GM18858 (cell line): ENCODE measurements at regions not wholly inside any gene's neighbourhood (a gene's known extent, or its start where the extent isn't known, plus 50 kb on each side); places are given as distances from the start of the nearest gene placed in this dataset.
"Not testable (repeated sequence)": the region's sequence is repeated elsewhere in the genome, so short reads cannot be mapped to it uniquely, and the experiment has no call there.

Experiments used
- ATAC-seq: cut with Tn5 transposase; IDR thresholded peaks from one replicate; pipeline ENCODE4 v1.9.1; 2021; ENCODE audit not compliant: unreplicated experiment

DNA sequence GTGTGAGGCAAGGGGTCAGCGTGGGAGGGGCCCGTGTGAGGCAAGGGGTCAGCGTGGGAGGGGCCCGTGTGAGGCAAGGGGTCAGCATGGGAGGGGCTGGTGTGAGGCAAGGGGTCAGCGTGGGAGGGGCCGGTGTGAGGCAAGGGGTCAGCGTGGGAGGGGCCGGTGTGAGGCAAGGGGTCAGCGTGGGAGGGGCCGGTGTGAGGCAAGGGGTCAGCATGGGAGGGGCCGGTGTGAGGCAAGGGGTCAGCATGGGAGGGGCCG is 119.2 kb downstream of the SEPTIN14 start:
- ATAC-seq: not testable (repeated sequence)

DNA sequence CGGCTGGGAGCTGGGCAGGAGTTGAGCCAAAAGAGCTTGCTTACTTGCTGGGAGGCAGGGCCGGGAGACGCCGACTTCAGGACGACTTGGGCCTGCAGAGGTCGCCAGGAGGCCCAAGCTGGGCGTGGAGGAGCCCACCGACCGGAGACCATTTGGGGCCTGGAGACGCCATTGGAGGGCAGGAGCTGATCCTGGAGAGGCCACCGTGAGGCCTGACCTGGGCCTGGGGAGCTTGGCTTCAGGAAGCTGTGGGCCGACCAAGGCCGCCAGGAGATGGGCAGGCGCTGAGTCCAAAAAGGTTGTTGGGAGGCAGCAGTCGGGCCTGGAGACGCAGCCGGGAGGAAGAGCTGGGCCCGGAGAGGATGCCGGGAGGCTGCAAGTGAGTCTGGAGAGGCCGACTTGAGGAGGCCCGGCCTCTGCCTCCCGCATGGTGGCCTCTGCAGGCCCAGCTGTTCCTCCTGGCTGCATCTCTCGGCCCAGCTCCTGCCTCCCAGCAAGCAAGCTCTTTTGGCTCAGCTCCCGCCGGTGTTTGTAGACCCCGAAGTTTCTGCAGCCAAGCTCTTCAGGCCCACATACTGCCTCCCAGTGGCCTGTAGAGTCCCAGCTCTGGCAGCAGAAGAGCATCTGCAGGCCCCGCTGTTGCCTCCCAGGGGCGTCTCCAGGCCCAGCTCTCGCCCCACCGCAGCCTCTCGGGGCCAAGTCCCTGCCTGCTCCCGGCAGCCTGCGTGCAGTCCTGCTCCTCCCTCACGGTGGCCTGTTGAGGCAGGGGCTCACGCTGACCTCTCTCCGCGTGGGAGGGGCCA is 119.7 kb downstream of the SEPTIN14 start:
- ATAC-seq: not testable (repeated sequence)

DNA sequence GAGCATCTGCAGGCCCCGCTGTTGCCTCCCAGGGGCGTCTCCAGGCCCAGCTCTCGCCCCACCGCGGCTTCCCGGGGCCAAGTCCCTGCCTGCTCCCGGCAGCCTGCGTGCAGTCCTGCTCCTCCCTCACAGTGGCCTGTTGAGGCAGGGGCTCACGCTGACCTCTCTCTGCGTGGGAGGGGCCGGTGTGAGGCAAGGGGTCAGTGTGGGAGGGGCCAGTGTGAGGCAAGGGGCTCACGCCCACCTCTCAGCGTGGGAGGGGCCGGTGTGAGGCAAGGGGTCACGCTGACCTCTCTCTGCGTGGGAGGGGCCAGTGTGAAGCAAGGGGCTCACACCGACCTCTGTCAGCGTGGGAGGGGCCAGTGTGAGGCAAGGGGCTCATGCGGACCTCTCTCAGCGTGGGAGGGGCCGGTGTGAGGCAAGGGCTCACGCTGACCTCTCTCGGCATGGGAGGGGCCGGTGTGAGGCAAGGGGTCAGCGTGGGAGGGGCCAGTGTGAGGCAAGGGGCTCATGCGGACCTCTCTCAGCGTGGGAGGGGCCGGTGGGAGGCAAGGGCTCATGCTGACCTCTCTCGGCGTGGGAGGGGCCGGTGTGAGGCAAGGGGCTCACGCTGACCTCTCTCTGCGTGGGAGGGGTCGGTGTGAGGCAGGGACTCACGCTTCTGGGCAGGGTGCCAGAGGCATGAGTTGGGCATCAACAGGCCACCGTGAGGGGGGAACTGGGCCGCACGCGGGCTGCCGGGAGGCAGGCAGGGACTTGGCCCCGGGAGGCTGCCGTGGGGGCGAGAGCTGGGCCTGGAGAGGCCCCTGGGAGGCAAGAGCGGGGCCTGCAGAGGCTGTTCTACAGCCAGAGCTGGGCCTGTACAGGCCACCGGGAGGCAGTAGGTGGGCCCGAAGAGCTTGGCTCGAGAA is 120.6 kb downstream of the SEPTIN14 start:
- not testable (repeated sequence) for ATAC-seq

- not testable (repeated sequence) for ATAC-seq
Measured at GRCh38 chr7:55740633-55741250, 121.8 kb downstream of the SEPTIN14 start.

- not testable (repeated sequence) for ATAC-seq
Measured at GRCh38 chr7:55740053-55740452, 122.5 kb downstream of the SEPTIN14 start.

DNA sequence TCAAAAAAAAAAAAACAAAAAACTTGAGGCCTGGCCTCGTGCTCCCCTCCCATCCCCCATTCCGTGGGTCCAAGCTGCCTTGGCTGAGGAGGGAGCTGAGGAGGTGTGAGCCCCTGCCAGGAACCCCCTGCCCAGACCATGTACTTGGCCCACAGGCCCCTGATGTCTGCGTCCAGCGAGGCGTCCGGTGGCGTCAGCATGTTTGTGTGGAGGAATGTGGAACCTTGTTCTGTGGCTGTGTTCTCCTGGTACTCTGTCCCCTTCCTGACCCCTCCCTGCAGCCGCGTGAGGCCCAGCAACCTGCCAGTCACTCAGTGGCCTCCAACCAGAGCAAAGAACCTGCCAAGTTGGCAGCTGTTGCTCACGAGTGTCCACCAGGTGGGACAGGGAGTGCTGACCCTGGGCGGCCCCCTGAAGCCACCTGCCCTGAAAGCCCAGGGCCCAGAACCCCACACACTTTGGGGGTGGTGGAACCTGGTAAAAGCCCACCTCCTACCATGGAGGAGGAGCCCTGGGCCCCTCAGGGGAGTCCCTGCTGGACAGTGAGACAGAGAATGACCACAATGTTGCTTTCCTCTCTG is 125.8 kb downstream of the SEPTIN14 start:
- not testable (repeated sequence) for ATAC-seq

DNA sequence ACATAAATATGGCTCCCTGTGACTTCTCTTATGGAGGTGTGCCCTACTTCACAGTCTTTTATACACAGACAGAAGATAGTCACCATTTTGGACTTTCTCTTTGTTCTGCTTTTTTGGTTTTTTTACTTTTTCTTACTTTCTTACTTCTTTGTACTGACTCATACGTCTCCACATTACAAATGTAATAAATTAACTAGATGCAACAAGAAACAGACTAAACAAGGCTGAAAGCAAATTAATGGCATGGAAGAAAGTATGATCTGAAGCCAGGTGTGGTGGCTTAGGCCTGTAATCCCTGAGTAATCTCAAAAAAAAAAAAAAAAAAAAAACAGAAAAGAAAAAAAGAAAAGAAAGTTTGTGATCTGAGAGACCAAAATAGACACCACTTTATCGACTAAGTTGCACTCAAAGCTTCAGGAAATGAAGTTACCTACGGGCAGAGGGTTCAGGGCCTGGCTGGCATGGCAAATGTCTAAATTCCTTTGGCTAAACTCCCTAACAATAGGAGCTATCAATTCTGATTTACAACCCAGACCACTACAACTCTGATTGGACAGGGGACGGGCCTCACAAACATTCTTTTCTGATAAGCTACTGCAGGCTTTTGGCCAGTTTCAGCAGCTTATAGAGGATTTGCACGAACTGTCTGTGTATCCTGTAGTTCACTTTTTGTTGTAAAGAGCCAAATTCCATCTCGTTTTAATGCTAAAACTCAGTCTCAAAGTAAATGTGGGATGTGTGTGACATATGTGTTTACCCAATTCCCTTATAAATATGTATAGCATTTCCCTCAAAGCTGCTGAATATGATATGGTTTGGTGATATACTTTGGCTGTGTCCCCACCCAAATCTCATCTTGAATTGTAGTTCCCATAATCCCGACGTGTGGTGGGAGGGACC is 129.1 kb downstream of the SEPTIN14 start:
- ATAC-seq: no peak

DNA sequence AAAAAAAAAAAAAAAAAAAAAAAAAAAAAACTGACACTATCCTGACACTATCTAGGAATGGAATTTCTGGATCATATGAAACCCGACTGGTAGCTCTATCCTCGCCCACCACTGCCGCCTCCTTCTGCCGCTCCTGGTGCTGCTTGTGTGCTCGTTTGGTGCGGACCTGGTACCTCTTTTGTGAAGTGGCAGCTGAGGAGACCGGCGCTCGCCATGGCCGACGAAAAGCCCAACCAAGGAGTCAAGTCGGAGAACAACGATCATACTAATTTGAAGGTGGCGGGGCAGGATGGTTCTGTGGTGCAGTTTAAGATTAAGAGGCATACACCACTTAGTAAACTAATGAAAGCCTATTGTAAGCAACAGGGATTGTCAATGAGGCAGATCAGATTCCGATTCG is 130.6 kb downstream of the SEPTIN14 start:
- no peak for ATAC-seq

GRCh38 chr7:55730197-55730596 is 132.4 kb downstream of the SEPTIN14 start:
- no peak for ATAC-seq

DNA sequence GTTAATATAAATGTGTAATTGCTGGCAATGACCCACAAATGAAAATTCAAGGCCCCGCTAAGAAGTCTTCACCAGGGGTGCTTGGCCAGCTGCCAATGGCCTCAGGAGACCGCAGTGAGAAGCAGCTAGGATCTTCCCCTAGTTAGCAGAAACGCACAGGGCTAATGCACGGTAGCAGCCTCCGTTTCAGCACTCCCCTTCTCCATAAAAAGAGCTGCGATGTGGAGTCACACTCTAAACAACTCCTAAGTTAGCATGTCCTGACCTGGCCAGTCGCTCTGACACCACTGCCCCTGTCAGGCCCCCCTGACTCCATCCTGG is 139.0 kb downstream of the SEPTIN14 start:
- no peak for ATAC-seq

DNA sequence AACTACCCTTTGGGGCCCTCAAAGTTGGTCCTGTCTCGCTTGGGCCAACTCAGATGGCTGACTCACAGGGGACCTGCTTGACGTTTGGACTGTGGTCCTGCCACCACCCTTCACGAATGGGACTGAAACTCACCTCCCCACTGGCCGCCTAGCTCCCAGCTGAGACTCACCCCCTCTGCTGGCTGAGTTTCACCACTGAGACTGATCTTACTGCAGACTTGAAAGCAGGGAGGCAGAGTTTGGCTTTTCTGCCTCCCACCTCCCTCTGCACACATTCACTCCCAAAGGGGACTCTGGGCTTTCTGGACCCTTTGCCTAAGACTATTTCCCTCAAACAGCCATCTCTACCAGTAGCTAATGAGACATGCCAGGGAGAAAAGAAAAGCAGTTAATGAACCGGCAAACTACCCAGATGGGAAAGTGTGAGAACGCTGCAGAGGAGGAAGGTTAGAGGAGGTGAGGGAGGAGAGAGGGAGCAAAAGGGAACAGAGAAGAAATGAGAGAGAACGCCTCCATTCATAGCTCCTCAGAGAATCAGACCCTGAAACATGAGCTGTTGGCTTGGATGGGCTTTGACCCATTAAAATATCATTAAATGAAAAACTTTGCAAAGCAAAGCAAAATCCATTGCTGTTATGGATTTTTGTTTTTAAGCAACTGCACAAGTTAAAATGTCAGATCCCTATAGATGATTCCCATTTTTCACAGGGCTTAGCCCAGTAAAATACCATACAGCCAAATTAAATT is 139.5 kb downstream of the SEPTIN14 start:
- peak; percentile 93 for ATAC-seq

DNA sequence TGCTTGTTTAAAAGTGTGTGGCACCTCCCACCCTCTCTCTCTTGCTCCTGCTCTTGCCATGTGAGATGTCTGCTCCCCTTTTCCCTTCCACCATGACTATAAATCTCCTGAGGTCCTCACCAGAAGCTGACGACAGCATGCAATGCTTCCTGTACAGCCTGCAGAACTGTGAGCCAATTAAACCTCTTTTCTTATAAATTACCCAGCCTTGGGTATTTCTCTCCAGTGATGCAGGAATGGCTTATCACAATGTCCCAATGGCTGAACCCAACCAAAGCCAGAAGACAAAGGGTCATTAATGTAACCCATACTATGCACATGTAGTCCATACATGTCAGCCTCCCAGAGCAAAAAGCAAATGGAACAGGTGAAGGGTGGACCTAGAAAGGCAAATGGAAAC is 141.5 kb downstream of the SEPTIN14 start:
- ATAC-seq: not testable (repeated sequence)

- not testable (repeated sequence) for ATAC-seq
Measured at GRCh38 chr7:55715247-55715867, 143.1 kb upstream of the VOPP1 start.

GRCh38 chr7:55714370-55714769 is 142.1 kb upstream of the VOPP1 start:
- ATAC-seq: not testable (repeated sequence)

GRCh38 chr7:55710312-55710711 is 138.0 kb upstream of the VOPP1 start:
- ATAC-seq: not testable (repeated sequence)

DNA sequence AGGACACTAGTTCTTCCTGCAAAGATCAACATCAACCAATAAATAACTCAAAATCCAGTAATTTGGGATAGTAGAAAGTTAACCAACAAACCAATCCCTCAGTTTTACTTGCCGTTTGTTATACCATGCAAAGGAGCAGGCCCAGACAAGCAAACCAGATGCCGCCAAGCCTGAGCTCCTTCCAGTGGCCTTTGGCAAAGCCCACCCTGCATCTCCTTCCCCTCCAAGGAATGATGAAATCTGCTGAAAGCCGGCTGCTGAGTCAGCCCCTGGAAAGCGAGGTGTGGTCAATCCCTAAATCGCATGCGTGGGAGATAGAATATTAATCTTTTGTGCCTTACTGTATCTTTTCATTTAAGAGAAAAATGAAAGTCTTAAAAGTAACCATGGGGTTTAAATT is 135.7 kb upstream of the VOPP1 start:
- ATAC-seq: not testable (repeated sequence)

- not testable (repeated sequence) for ATAC-seq
Measured at GRCh38 chr7:55707410-55707809, 135.1 kb upstream of the VOPP1 start.

DNA sequence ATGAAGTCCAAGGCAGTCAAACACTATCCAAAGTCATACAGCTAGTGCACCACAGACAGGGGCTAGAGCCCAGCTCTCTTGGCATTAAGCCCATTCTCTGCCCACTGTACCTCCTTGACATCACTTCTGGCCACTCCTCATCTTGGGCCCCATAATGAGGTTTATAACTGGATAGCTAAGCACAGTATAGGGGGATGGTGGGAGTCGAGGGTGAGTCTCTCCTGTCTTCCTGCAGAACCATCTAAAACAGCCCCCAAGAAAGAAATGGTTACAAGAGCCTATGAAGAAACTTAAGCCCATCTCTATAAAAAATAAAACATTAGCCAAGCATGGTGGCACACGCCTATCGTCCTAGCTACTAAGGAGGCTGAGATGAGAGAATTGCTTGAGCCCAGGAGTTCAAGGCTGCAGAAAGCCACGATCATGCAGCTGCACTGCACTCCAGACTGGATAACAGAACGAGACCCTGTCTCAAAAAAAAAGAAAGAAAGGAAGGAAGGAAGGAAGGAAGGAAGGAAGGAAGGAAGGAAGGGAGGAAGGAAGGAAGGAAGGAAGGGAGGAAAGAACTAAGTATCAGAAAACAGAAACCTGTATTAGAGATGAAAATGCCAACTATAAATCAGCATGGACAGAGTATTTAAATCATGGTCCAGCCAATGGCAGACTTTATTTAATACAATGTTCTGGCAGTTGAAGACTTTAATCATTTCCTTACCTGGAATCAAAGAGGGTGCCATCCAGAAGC is 134.3 kb upstream of the VOPP1 start:
- not testable (repeated sequence) for ATAC-seq
